NK-92 treated with Interleukin-12 subunit alpha and Interleukin-12 subunit beta, amount 100 ng/mL, for 24 hours (cell line): ENCODE measurements at regions not wholly inside any gene's neighbourhood (a gene's known extent, or its start where the extent isn't known, plus 50 kb on each side); places are given as distances from the start of the nearest gene placed in this dataset.
"Not testable (repeated sequence)": the region's sequence is repeated elsewhere in the genome, so short reads cannot be mapped to it uniquely, and the experiment has no call there.

Source experiments
- DNase-seq: peaks from one replicate; lab custom pipeline; 2025; lab: John Stamatoyannopoulos, UW

DNA sequence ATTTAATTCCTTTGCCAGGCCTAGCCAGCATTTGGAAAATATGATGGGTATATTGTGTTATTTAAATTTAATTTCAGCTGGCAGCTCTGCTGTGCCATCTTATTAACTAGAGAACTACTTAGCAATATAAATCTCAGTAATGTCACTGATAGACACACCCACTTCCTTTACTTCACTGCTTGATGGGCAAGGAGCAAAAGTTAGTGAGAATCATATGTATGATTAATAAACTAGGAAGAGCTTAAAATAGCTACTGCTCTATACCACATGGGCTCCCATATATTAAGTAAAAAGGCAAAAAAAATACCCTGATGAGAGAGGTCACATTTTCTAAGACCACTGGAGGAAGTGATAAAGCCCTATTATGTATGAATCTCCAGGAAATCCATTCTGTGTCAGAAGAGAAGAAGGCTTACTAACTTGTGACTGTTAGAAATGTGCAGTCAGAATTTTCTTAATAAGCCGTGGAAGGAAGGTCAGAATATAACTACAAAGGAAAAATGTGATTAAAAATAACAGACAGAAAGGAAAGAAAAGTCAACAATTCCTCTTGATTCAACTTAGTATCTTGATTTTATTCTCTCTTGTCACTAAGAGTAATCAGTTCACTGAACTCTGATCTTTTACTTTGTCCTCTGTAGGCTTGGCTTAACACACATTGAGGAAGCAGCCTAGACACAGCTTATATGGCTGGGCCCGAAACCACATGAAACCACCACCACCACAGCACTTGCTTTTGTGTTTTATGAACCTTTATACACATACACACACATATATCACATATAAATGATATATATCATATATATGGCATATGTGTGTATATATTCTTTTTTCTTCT lies 1233.9 kb upstream of the ALCAM start:
- DNase-seq, result no peak

DNA sequence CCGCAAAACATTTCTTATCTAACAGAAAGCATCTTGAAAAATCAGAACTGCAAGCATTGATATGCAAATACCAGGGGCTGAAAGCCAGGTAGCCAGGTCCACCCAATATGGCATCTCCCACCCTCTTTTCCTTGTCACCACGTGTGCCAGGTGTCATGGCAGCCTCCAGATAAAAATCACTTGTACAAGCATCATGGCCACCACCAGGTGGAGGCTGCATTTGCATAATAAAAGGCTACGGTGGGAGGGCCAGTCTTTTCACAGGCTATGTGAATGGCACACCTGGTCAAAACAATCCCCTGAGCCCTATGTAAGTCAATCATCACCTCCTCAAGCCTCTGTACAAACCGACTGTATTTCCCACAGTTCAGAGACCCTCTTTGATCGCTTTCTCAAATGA lies 1233.1 kb upstream of the ALCAM start:
- DNase-seq, result no peak

GRCh38 chr3:104137116-104137515 lies 1229.6 kb upstream of the ALCAM start:
- no peak for DNase-seq

DNA sequence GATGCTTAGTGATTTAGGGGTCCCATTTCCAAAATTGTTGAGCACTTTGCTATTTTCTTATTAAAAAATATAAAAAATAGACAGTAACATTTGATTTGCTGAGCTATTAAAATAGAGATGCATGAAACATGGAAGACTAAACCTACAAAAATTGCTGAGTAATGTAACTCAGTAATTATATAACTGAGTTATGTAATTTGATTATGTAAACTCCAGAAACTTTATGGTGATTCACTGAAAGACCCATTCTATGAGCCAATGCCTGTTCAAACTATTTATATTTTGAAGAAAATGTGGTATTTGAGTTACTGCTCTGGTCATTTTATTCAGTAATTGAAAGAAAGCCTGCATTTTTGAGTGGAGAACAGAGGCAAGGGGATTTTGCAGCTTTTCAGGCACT lies 1221.5 kb upstream of the ALCAM start:
- no peak for DNase-seq

- DNase-seq, result no peak
Observed at GRCh38 chr3:104149154-104149553, 1217.6 kb upstream of the ALCAM start.

GRCh38 chr3:104150724-104151123 lies 1216.0 kb upstream of the ALCAM start:
- DNase-seq, result no peak

DNA sequence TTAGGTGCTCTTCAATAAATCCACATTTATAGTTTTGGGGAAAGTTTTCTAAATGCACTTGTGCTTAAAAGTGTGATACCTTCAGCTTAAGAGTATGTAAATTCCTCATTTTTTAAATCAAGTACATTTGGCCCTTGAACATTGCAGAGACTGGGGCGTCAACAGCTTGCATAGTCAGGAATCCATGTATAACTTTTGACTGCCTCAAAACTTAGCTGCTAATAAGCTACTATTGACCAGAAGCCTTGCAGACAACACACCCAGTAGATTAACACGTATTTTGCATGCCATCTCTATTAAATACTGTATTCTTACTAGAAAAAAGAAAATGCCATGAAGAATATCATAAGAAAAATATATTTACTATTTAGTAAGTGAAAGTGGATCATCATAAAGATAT lies 1211.8 kb upstream of the ALCAM start:
- no peak for DNase-seq

GRCh38 chr3:104165866-104166265 lies 1200.8 kb upstream of the ALCAM start:
- DNase-seq, result no peak

GRCh38 chr3:104168386-104168785 lies 1198.3 kb upstream of the ALCAM start:
- no peak for DNase-seq

DNA sequence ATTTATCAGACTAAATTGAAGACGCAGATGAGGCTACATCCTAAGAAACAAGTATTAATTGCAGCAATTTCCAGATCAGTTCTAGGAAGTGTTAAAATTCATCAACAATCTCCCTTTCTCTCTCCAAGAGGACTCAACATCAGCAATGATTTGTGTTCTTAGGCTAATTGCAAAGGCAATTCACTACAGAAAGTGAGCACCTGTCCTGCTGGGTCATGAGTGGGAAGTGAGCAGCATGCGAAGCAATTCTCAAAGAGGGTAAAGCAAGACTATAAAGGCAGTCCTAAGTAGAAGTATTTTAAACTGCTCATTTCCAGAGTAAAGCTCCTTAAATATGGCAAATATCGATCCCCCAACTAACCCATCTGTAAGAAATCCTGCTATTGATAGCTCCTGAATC lies 1191.0 kb upstream of the ALCAM start:
- DNase-seq, result no peak

GRCh38 chr3:104176706-104177105 lies 1190.0 kb upstream of the ALCAM start:
- no peak for DNase-seq

DNA sequence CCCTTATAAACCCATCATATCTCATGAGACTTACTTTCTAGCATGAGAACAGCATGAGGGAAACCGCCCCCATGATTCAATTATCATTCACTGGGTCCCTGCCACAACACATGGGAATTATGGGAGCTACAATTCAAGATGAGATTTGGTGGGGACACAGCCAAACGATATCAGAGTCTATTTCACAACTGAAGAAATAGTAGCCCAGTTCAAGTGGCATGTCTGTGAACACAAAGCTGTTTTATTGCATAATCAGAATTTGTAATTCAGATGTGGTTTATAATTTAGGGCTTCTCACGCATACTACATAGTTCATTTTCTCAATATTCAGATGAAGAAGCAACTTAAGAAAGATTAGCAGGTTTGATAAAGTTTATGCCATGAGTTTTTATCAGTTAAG lies 1188.0 kb upstream of the ALCAM start:
- no peak for DNase-seq

DNA sequence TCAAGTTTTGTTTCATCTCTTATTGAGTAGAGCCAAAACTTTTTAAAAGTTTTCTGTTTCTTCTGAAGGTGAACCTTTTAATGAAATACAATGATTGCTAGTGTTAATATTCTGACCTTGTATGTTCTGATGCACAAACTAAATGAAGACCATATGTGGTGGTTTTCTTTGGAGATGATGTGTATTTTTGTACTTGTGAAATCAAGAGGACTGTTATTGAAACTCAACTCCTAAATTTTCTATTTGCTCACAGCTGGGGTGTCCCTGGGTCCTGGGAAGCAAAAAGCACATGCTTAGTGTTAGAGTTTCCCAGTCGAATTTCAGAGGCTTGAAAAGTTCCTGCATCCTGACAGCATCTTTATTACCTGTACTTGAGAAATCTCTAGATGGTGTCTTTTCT lies 1185.8 kb upstream of the ALCAM start:
- no peak for DNase-seq

DNA sequence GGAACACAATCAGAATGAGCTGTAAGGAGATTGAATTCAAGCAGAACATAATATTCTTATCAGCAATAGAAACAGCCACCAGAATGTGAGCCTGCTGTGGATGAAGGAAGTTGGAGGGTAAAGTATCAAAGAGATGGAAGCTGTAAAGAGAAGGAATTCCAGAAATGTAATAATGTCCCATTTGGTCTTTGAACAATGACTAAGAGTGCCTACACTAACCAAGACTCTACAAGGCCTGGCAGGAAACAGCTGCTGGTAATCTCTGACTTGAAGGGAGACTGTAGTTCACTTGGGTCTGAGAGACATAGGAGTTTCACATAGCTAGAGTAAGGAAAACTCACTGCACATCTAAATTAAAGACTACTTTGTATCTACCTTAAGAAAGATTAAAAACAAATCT lies 1176.0 kb upstream of the ALCAM start:
- no peak for DNase-seq

DNA sequence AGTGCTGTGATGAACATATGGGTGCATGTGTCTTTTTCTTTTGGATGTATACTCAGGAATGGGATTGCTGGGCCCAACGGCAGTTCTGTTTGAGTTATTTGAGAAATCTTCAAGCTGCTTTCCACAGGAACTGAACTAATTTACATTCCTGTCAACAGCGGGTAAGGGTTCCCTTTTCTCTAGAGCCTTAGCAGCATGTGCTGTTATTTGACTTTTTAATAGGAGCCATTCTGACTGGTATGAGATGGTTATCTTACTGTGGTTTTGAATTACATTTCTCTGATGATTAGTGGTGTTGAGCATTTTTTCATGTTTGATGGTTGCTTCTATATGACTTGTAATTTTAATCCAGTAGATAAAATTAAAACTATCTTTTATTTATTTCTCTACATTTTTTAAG lies 1168.6 kb upstream of the ALCAM start:
- DNase-seq, result no peak

GRCh38 chr3:104206925-104207324 lies 1159.8 kb upstream of the ALCAM start:
- no peak for DNase-seq

GRCh38 chr3:104214277-104214676 lies 1152.4 kb upstream of the ALCAM start:
- DNase-seq, result no peak

- DNase-seq, result no peak
Observed at GRCh38 chr3:104214937-104215336, 1151.8 kb upstream of the ALCAM start.

DNA sequence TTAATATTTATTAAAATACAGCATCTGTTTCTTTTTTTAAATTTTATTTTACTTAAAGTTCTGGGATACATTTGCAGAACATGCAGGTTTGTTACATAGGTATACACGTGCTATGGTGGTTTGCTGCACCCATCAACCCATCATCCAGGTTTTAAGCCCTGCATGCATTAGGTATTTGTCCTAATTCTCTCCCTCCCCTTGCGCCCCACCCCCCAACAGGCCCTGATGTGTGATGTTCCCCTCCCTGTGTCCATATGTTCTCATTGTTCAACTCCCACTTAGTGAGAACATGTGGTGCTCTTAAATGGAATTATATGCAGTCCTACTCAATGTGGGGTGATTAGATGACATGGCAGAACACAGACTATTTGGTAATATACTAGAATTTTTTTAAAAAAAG lies 1147.7 kb upstream of the ALCAM start:
- not testable (repeated sequence) for DNase-seq

DNA sequence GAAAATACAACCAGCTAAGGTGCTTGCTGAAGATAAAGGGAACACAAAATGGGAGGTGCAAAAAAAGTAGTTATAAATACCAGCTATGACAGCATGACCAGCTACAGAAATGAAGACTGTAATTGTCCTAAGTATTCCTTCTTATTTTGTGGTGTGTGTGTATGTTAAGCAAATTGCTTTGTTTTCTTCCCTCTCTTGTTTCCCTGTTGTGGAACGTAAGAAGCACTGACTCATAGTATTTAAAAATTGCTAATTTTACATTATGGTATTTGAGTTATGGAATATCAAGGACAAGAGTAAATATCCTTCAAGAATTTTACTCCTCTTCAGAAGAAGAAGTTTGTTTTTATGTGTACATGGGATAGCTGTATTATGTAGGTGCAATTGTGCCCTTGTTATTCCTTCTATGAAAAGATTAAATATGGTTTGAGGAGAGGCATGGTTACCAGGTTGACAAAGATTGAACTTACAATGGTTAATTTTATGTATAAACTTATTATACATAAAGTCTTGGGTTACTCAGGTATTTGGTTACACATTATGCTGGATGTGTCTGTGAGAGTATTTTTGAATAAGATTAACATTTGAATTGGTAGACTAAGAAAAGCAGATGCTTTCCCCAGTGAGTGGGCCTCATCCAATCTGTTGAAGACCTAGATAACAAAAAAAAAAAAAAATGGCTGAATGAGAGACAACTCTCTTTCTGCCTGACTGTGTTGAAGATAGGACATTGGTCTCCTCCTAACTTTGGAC lies 1132.1 kb upstream of the ALCAM start:
- no peak for DNase-seq

DNA sequence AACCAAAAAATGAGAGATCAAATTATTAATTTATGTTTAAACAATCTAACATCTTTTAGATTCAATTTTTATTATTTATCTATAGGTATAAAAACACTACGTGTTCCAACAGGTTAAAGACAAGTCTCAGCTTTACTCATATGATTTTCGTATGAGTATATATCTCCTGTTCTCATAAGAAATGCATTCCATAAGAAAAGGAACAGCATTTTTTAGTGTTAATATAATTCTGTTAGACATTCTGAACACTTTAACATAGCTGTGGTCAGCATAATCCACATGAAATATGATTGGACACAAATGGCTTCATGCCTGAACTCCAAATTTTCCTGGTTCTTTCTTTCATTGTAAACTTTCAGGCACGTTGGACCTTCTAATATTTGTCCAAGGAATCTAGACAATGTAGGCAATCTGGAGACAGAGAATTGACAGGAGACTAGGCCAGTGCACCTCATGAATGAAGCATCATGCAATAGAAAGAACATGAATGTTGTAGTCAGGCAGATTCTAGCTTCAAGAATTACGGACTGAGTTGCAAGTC lies 1122.0 kb upstream of the ALCAM start:
- no peak for DNase-seq

- no peak for DNase-seq
Observed at GRCh38 chr3:104245261-104245660, 1121.4 kb upstream of the ALCAM start.

DNA sequence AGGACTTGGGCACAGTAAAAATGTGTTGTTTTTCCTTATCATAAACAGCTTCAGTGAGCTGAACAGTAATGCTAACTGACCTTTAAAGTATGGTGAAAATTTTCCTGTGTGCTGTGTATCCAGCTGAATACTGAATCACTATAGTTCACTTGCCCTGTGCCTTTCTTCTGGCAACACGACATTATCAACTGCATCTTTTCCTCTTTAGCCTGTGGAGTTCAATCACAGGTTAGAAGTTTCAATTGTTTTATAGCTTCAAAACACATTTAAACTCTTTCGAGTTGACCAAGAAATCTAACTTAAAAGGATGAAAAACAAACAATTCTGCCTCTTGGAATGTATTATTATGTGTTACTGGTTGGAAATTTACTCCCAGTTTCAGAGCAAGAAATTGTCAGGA lies 1120.7 kb upstream of the ALCAM start:
- no peak for DNase-seq
